ENCODE measurements at regions not wholly inside any gene's neighbourhood (a gene's known extent, or its start where the extent isn't known, plus 50 kb on each side); places are given as distances from the start of the nearest gene placed in this dataset.

DNA sequence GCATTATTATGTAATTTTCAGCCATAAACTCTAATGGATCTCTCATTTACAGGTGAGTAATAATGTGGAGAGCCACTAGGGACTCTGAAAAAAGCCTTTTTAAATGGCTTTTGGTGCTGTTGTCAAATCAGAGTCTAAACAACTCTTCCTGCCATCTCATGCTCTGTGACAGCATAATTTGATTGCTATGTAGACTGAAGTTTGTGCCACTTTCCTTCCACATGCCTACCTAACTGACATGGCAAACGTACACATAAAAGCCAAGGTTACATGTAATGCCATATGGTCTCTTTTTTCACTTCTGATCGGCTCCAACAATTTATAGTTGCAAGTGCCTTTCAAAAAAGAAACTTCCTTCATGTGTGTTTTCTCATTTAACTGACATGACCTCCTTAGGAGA, 94.3 kb downstream of the SH2D1A start:
- Histone ChIP-seq H3K36me3 (ENCODE audit: control insufficient read depth in 4 of 4, insufficient read depth in 3 of 4, low read depth in 1 of 4, low read length in 3 of 4) (peaks cover 0 to under 1% (median 0%) of the 10 kb centered on the region in 4 donors), H3K9me3 (ENCODE audit: control insufficient read depth in 4 of 4, low read length in 3 of 4) (no peaks in the 10 kb centered on the region), H3K27me3 (ENCODE audit: control insufficient read depth in 4 of 4, insufficient read depth in 4 of 4, low read length in 3 of 4) (no peaks in the 10 kb centered on the region), H3K4me1 (ENCODE audit: control insufficient read depth in 4 of 4, insufficient read depth in 4 of 4, low read length in 3 of 4) (no peaks in the 10 kb centered on the region), H3K9ac (ENCODE audit: low read depth in 1 of 2, low read length in 2 of 2) (no peak overlapping the region), H3K27ac (ENCODE audit: low read depth in 1 of 2, low read length in 2 of 2) (no peak overlapping the region), H3K4me3 (ENCODE audit: low read depth in 1 of 3, low read length in 3 of 3) (no peak overlapping the region)
- no peak for TF ChIP-seq EGR1 (IDR thresholded peaks at IDR 0.05; ENCODE audit: low read depth in 2 of 2)
- TF ChIP-seq HNF4A (conservative IDR thresholded peaks at IDR 0.05) = no peak
- TF ChIP-seq NR2F2 (IDR thresholded peaks at IDR 0.05) = no peak
- TF ChIP-seq, protein P1, sequence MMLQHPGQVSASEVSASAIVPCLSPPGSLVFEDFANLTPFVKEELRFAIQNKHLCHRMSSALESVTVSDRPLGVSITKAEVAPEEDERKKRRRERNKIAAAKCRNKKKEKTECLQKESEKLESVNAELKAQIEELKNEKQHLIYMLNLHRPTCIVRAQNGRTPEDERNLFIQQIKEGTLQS (IDR thresholded peaks at IDR 0.05) = no peak
- TF ChIP-seq, protein P2, sequence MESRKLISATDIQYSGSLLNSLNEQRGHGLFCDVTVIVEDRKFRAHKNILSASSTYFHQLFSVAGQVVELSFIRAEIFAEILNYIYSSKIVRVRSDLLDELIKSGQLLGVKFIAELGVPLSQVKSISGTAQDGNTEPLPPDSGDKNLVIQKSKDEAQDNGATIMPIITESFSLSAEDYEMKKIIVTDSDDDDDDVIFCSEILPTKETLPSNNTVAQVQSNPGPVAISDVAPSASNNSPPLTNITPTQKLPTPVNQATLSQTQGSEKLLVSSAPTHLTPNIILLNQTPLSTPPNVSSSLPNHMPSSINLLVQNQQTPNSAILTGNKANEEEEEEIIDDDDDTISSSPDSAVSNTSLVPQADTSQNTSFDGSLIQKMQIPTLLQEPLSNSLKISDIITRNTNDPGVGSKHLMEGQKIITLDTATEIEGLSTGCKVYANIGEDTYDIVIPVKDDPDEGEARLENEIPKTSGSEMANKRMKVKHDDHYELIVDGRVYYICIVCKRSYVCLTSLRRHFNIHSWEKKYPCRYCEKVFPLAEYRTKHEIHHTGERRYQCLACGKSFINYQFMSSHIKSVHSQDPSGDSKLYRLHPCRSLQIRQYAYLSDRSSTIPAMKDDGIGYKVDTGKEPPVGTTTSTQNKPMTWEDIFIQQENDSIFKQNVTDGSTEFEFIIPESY (IDR thresholded peaks at IDR 0.05) = no peak
- TF ChIP-seq FOXA1 (IDR thresholded peaks at IDR 0.05) = no peak
- no peak for TF ChIP-seq RXRA (IDR thresholded peaks at IDR 0.05)
- TF ChIP-seq, protein P3, sequence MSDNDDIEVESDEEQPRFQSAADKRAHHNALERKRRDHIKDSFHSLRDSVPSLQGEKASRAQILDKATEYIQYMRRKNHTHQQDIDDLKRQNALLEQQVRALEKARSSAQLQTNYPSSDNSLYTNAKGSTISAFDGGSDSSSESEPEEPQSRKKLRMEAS (IDR thresholded peaks at IDR 0.05) = no peak
- TF ChIP-seq, protein P4, sequence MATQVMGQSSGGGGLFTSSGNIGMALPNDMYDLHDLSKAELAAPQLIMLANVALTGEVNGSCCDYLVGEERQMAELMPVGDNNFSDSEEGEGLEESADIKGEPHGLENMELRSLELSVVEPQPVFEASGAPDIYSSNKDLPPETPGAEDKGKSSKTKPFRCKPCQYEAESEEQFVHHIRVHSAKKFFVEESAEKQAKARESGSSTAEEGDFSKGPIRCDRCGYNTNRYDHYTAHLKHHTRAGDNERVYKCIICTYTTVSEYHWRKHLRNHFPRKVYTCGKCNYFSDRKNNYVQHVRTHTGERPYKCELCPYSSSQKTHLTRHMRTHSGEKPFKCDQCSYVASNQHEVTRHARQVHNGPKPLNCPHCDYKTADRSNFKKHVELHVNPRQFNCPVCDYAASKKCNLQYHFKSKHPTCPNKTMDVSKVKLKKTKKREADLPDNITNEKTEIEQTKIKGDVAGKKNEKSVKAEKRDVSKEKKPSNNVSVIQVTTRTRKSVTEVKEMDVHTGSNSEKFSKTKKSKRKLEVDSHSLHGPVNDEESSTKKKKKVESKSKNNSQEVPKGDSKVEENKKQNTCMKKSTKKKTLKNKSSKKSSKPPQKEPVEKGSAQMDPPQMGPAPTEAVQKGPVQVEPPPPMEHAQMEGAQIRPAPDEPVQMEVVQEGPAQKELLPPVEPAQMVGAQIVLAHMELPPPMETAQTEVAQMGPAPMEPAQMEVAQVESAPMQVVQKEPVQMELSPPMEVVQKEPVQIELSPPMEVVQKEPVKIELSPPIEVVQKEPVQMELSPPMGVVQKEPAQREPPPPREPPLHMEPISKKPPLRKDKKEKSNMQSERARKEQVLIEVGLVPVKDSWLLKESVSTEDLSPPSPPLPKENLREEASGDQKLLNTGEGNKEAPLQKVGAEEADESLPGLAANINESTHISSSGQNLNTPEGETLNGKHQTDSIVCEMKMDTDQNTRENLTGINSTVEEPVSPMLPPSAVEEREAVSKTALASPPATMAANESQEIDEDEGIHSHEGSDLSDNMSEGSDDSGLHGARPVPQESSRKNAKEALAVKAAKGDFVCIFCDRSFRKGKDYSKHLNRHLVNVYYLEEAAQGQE (IDR thresholded peaks at IDR 0.05) = no peak
- TF ChIP-seq GABPA (IDR thresholded peaks at IDR 0.05 in 1 of 2, conservative IDR thresholded peaks at IDR 0.05 in 1 of 2) = no peak
- no peak for TF ChIP-seq YY1 (IDR thresholded peaks at IDR 0.05)
- TF ChIP-seq JUND (IDR thresholded peaks at IDR 0.05) = no peak
- WGBS = 82% methylated on average over 2 of the region's 2 CpGs
- no peak for DNase-seq (ENCODE audit: low spot score)

DNA sequence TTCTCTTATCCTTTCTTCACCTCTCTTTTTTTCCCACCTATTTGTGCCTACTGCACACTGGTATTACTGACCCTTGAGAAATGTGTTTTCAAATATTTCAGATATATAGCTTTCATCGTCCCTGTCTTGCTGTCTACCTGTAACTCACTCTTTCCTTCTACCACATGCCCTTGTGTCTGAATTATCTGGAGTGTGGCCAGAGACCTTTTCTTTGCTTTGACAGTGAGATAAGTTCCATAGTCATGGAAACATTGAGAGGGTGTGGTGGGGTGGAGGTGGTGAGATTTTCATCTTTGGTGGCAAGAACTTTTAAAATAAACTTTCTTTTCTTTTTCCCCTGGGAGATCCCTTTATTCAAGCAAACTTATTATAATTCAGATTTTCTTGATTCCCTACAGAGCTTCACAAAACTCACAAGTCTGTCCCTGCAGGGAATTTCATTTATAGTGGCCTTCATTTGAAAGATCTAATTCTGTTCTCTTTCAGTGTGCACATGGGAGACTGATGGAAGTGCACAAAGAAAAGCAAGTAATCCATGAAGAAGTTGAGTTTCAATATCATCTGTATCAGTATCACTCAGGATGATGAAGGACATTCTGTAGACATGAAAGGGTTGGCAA, 95.7 kb downstream of the SH2D1A start:
- Histone ChIP-seq H3K4me3 (ENCODE audit: low read depth in 1 of 3, low read length in 3 of 3) (no peak overlapping the region), H3K36me3 (ENCODE audit: control insufficient read depth in 4 of 4, insufficient read depth in 3 of 4, low read depth in 1 of 4, low read length in 3 of 4) (no peaks in the 10 kb centered on the region), H3K9ac (ENCODE audit: low read depth in 1 of 2, low read length in 2 of 2) (no peak overlapping the region), H3K4me1 (ENCODE audit: control insufficient read depth in 4 of 4, insufficient read depth in 4 of 4, low read length in 3 of 4) (no peaks in the 10 kb centered on the region), H3K27ac (ENCODE audit: low read depth in 1 of 2, low read length in 2 of 2) (no peak overlapping the region), H3K27me3 (ENCODE audit: control insufficient read depth in 4 of 4, insufficient read depth in 4 of 4, low read length in 3 of 4) (no peaks in the 10 kb centered on the region), H3K9me3 (ENCODE audit: control insufficient read depth in 4 of 4, low read length in 3 of 4) (no peaks in the 10 kb centered on the region)
- no peak for TF ChIP-seq GABPA (IDR thresholded peaks at IDR 0.05 in 1 of 2, conservative IDR thresholded peaks at IDR 0.05 in 1 of 2)
- no peak for TF ChIP-seq SP1 (IDR thresholded peaks at IDR 0.05)
- no peak for TF ChIP-seq FOXA2 (IDR thresholded peaks at IDR 0.05)
- DNase-seq (ENCODE audit: low spot score) = no peak
- whole genome bisulfite sequencing = 97% methylated on average over 1 of the region's 1 CpG
